ENCODE measurements at regions not wholly inside any gene's neighbourhood (a gene's known extent, or its start where the extent isn't known, plus 50 kb on each side); places are given as distances from the start of the nearest gene placed in this dataset.

GRCh38 chr3:181289306-181289705 is 299.8 kb upstream of the DNAJC19 start:
- no peaks in the 10 kb centered on the region for H3K4me1 ChIP-seq (ENCODE audit: insufficient read depth, low read length)
- H3K79me2 ChIP-seq (ENCODE audit: low read length) = no peaks in the 10 kb centered on the region
- H4K20me1 ChIP-seq (ENCODE audit: low read length) = no peaks in the 10 kb centered on the region
- intact Hi-C loops (cut with micrococcal nuclease) = no loop called here
- H3F3A ChIP-seq (ENCODE audit: low read length, unreplicated experiment) = no peaks in the 10 kb centered on the region
- H3K4me2 ChIP-seq (ENCODE audit: low read length) = no peak overlapping the region
- H3K27me3 ChIP-seq (ENCODE audit: low read length) = peaks cover 22% of the 10 kb centered on the region; the same call in 1 of the 2 replicates
- ChIA-PET POLR2A (ENCODE audit: unreplicated experiment) (no interaction called here), CTCF (no interaction called here)
- H3K9me2 ChIP-seq (replicated peaks; ENCODE audit: low read length) = no peaks in the 10 kb centered on the region
- no peaks in the 10 kb centered on the region for H3K9me3 ChIP-seq (ENCODE audit: low read length)
- no peak overlapping the region for H3K27ac ChIP-seq (ENCODE audit: low read length)
- ATAC-seq (no peak), DNase-seq (no peak)
- no peak overlapping the region for H3K4me3 ChIP-seq (ENCODE audit: low read length)
- no TSS peak for BruUV-seq (replicated peaks)
- no peak for TF ChIP-seq CTCF (conservative IDR thresholded peaks at IDR 0.05; ENCODE audit: low read depth, low read length)
- TF ChIP-seq EZH2 (IDR thresholded peaks at IDR 0.05; ENCODE audit: low read length, unreplicated experiment) = no peak
- TF ChIP-seq EZH2phosphoT487 (IDR thresholded peaks at IDR 0.05; ENCODE audit: borderline replicate concordance, low read length) = no peak
- H2AFZ ChIP-seq (ENCODE audit: low read length) = no peak overlapping the region
- no peaks in the 10 kb centered on the region for H3K36me3 ChIP-seq (ENCODE audit: low read depth, low read length)
- no peak overlapping the region for H3K9ac ChIP-seq (ENCODE audit: low read length)

- intact Hi-C loops (cut with micrococcal nuclease) = no loop called here
Observed at GRCh38 chr3:181288145-181288544, 298.6 kb upstream of the DNAJC19 start.

GRCh38 chr3:181279239-181279565 is 289.7 kb upstream of the DNAJC19 start:
- Histone ChIP-seq H3K9me2 (replicated peaks; ENCODE audit: low read length) (no peaks in the 10 kb centered on the region), H3K9ac (ENCODE audit: low read length) (no peak overlapping the region), H3K27ac (ENCODE audit: low read length) (no peak overlapping the region), H4K20me1 (ENCODE audit: low read length) (no peaks in the 10 kb centered on the region), H3K4me2 (ENCODE audit: low read length) (no peak overlapping the region), H3F3A (ENCODE audit: low read length, unreplicated experiment) (no peaks in the 10 kb centered on the region), H3K27me3 (ENCODE audit: low read length) (peaks cover 47% of the 10 kb centered on the region), H2AFZ (ENCODE audit: low read length) (no peak overlapping the region), H3K4me3 (ENCODE audit: low read length) (no peak overlapping the region), H3K36me3 (ENCODE audit: low read depth, low read length) (no peaks in the 10 kb centered on the region), H3K79me2 (ENCODE audit: low read length) (no peaks in the 10 kb centered on the region), H3K4me1 (ENCODE audit: insufficient read depth, low read length) (no peaks in the 10 kb centered on the region), H3K9me3 (ENCODE audit: low read length) (no peaks in the 10 kb centered on the region)
- DNase-seq (no peak), ATAC-seq (no peak)
- BruUV-seq (replicated peaks) = no TSS peak
- ChIA-PET POLR2A (ENCODE audit: unreplicated experiment) (no interaction called here), CTCF (no interaction called here)
- TF ChIP-seq EZH2 (IDR thresholded peaks at IDR 0.05; ENCODE audit: low read length, unreplicated experiment) (no peak), EZH2phosphoT487 (IDR thresholded peaks at IDR 0.05; ENCODE audit: borderline replicate concordance, low read length) (no peak), CTCF (conservative IDR thresholded peaks at IDR 0.05; ENCODE audit: low read depth, low read length) (no peak)
- intact Hi-C loops (cut with micrococcal nuclease) = no loop called here

More at GRCh38 chr3:181288145-181288544, 298.6 kb upstream of the DNAJC19 start:
- Histone ChIP-seq H3K4me3 (ENCODE audit: low read length) (no peak overlapping the region), H3K27ac (ENCODE audit: low read length) (no peak overlapping the region), H3K9me2 (replicated peaks; ENCODE audit: low read length) (no peaks in the 10 kb centered on the region), H3K9me3 (ENCODE audit: low read length) (no peaks in the 10 kb centered on the region), H3K9ac (ENCODE audit: low read length) (no peak overlapping the region), H3K27me3 (ENCODE audit: low read length) (peaks cover 32% of the 10 kb centered on the region; the same call in 1 of the 2 replicates), H3K4me1 (ENCODE audit: insufficient read depth, low read length) (no peaks in the 10 kb centered on the region), H2AFZ (ENCODE audit: low read length) (no peak overlapping the region), H4K20me1 (ENCODE audit: low read length) (no peaks in the 10 kb centered on the region), H3K4me2 (ENCODE audit: low read length) (no peak overlapping the region), H3K79me2 (ENCODE audit: low read length) (no peaks in the 10 kb centered on the region), H3K36me3 (ENCODE audit: low read depth, low read length) (no peaks in the 10 kb centered on the region), H3F3A (ENCODE audit: low read length, unreplicated experiment) (no peaks in the 10 kb centered on the region)
- no peak for TF ChIP-seq CTCF (conservative IDR thresholded peaks at IDR 0.05; ENCODE audit: low read depth, low read length)
- no peak for TF ChIP-seq EZH2phosphoT487 (IDR thresholded peaks at IDR 0.05; ENCODE audit: borderline replicate concordance, low read length)
- no peak for TF ChIP-seq EZH2 (IDR thresholded peaks at IDR 0.05; ENCODE audit: low read length, unreplicated experiment)
- no TSS peak for BruUV-seq (replicated peaks)
- ChIA-PET POLR2A (ENCODE audit: unreplicated experiment) (no interaction called here), CTCF (no interaction called here)
- DNase-seq (no peak), ATAC-seq (no peak)
